ENCODE measurements at regions not wholly inside any gene's neighbourhood (a gene's known extent, or its start where the extent isn't known, plus 50 kb on each side); places are given as distances from the start of the nearest gene placed in this dataset.
A peak's percentile ranks its signal among the peaks of the same experiment; 100 is the strongest.

DNA sequence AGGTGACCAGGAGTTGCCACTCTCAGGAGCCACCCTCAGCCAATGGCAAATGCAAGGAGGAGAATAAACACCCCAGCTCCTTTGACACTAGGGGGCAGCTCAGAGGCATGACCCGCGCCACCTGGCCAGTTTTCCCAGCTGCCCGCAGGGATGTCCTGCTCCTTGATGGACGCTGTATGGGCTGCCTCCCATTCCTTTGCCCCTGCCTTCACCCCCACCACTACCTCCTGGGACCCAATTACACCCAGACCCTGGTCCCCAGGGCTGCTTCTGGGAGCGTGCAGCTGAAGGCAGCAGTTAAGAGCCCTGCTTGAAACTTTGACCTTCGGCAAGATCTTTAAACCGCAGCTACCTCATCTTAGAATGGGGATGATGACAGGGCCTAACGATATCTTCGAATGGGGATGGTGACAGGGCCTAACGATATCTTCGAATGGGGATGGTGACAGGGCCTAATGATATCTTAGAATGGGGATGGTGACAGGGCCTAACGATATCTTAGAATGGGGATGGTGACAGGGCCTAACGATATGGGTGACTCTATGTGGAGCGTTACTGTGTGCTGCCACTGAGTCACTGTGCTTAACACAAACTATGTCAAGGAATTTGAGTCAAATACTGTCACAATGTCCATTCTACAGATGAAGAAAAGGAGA lies 163.0 kb upstream of the KAZN start:
- TF ChIP-seq, protein P1, sequence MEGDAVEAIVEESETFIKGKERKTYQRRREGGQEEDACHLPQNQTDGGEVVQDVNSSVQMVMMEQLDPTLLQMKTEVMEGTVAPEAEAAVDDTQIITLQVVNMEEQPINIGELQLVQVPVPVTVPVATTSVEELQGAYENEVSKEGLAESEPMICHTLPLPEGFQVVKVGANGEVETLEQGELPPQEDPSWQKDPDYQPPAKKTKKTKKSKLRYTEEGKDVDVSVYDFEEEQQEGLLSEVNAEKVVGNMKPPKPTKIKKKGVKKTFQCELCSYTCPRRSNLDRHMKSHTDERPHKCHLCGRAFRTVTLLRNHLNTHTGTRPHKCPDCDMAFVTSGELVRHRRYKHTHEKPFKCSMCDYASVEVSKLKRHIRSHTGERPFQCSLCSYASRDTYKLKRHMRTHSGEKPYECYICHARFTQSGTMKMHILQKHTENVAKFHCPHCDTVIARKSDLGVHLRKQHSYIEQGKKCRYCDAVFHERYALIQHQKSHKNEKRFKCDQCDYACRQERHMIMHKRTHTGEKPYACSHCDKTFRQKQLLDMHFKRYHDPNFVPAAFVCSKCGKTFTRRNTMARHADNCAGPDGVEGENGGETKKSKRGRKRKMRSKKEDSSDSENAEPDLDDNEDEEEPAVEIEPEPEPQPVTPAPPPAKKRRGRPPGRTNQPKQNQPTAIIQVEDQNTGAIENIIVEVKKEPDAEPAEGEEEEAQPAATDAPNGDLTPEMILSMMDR (IDR thresholded peaks at IDR 0.05; ENCODE audit: low read depth, low read length, poor library complexity, severe bottlenecking): peak; percentile 34
- TF ChIP-seq EZH2phosphoT487 (IDR thresholded peaks at IDR 0.05; ENCODE audit: borderline replicate concordance, low read length): no peak

Data from DOHH2 (cell line).